Ovary (tissue), 3 donors: ENCODE measurements at regions not wholly inside any gene's neighbourhood (a gene's known extent, or its start where the extent isn't known, plus 50 kb on each side); places are given as distances from the start of the nearest gene placed in this dataset.

Experiments used
- CTCF ChIP-seq, 3 donors: fragments of 450-650 bp in 2 of 3; fragments of 200-600 bp in 1 of 3; IDR thresholded peaks; one replicate each; pipeline versions ENCODE4 v1.5.1 to v1.8.0; 2016 to 2022; ENCODE audit warnings: antibody characterized with exemption in 3 of 3, mild to moderate bottlenecking in 1 of 3
- EP300 ChIP-seq: sonication (generic); formaldehyde crosslinking; IDR thresholded peaks from one replicate; pipeline ENCODE4 v1.6.1; 2017; ENCODE audit warnings: antibody characterized with exemption
- POLR2A ChIP-seq: fragments of 450-650 bp; IDR thresholded peaks from one replicate; pipeline ENCODE4 v1.6.1; 2017; ENCODE audit warnings: antibody characterized with exemption, mild to moderate bottlenecking, moderate library complexity
- donor health status: DM: no; HTN: no; CAD: no.

- TF ChIP-seq CTCF (IDR thresholded peaks at IDR 0.05), result no peak
- TF ChIP-seq EP300, result no peak
- TF ChIP-seq POLR2A, result no peak
Observed at GRCh38 chr4:1589098-1589497, 95.0 kb downstream of the FAM53A start.
